ENCODE measurements at regions not wholly inside any gene's neighbourhood (a gene's known extent, or its start where the extent isn't known, plus 50 kb on each side); places are given as distances from the start of the nearest gene placed in this dataset.
A peak's percentile ranks its signal among the peaks of the same experiment; 100 is the strongest.

DNA sequence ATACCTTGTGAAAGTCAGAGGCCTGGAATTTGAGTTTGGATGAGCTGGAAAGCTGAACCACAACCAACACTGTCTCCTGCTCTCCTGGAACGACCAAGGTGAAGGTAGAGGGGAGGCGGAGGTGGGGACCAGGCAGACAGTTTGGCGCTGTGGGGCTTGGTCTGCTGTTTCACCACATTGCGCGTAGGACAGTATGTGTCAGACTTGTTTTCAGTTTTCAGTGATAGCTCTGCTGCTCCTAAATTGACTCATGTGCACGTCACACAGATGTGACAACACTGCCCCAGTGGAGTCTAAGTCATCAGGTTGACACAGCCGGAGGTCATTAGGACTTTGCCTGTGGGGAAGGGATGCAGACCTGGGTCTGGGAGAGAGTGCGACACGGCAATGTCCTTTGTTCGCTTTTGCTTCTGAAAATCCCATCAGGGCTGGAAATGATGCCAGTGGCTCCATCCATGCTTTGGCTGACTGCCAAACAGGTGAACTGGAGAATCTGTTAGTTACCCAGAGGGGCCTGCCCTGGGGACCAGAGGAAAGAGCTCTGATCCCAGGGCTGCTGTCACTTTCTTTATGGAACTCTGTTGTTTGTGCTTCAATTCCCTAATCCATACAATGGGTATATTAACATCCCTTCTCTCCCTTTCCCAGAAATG is 255.5 kb downstream of the CDC5L start:
- H3K79me2 ChIP-seq (ENCODE audit: insufficient read depth, low read length), result no peaks in the 10 kb centered on the region
- DNase-seq, result no peak
- no peak for ATAC-seq (ENCODE audit: insufficient read depth, low read depth)
- H3K27me3 ChIP-seq (ENCODE audit: insufficient read depth, low read length, poor library complexity), result no peaks in the 10 kb centered on the region
- no peak overlapping the region for H3K4me2 ChIP-seq (ENCODE audit: insufficient read depth, low read length)
- no peak overlapping the region for H3K9ac ChIP-seq (ENCODE audit: low read depth, low read length)
- no peak overlapping the region for H3K27ac ChIP-seq (ENCODE audit: low read length)
- TF ChIP-seq EZH2 (IDR thresholded peaks at IDR 0.05; ENCODE audit: borderline replicate concordance, low read depth, low read length, severe bottlenecking), result no peak
- TF ChIP-seq, protein P1, sequence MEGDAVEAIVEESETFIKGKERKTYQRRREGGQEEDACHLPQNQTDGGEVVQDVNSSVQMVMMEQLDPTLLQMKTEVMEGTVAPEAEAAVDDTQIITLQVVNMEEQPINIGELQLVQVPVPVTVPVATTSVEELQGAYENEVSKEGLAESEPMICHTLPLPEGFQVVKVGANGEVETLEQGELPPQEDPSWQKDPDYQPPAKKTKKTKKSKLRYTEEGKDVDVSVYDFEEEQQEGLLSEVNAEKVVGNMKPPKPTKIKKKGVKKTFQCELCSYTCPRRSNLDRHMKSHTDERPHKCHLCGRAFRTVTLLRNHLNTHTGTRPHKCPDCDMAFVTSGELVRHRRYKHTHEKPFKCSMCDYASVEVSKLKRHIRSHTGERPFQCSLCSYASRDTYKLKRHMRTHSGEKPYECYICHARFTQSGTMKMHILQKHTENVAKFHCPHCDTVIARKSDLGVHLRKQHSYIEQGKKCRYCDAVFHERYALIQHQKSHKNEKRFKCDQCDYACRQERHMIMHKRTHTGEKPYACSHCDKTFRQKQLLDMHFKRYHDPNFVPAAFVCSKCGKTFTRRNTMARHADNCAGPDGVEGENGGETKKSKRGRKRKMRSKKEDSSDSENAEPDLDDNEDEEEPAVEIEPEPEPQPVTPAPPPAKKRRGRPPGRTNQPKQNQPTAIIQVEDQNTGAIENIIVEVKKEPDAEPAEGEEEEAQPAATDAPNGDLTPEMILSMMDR (IDR thresholded peaks at IDR 0.05; ENCODE audit: borderline replicate concordance, extremely low read depth, low read length, poor library complexity, severe bottlenecking), result no peak
- H3K9me3 ChIP-seq (ENCODE audit: insufficient read depth, low read length, severe bottlenecking), result no peaks in the 10 kb centered on the region
- H2AFZ ChIP-seq (ENCODE audit: low read depth, low read length), result no peak overlapping the region
- H3K4me1 ChIP-seq (ENCODE audit: insufficient read depth, low read length), result no peaks in the 10 kb centered on the region
- no peaks in the 10 kb centered on the region for H4K20me1 ChIP-seq (ENCODE audit: insufficient read depth, low read length)
- H3K36me3 ChIP-seq (ENCODE audit: insufficient read depth, low read length), result no peaks in the 10 kb centered on the region
- no peak overlapping the region for H3K4me3 ChIP-seq (ENCODE audit: low read depth in 1 of 2, low read length in 2 of 2)

DNA sequence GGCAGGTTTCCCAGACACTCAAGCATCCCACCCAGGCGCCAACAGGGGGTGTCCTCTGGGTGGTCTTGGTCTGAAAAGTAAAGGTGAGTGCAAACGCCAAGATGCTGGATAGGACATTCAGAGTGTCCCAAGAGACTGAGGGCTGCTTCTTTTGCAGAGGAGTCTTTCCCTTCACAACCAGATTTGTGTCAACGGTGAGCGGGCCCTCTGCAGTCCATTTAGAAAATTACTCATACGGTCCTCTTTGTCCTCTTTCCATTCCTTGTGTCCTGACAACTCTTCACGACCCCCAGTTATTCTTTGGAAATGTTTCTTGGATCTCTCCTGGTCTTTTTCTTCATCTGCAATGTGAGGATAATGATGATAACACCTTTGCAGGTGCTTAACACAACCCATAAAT is 257.8 kb downstream of the CDC5L start:
- Histone ChIP-seq H3K4me1 (ENCODE audit: insufficient read depth, low read length) (no peaks in the 10 kb centered on the region), H3K27me3 (ENCODE audit: insufficient read depth, low read length, poor library complexity) (no peaks in the 10 kb centered on the region), H2AFZ (ENCODE audit: low read depth, low read length) (no peak overlapping the region), H3K4me2 (ENCODE audit: insufficient read depth, low read length) (no peak overlapping the region), H3K79me2 (ENCODE audit: insufficient read depth, low read length) (no peaks in the 10 kb centered on the region), H3K36me3 (ENCODE audit: insufficient read depth, low read length) (no peaks in the 10 kb centered on the region), H3K4me3 (ENCODE audit: low read depth in 1 of 2, low read length in 2 of 2) (no peak overlapping the region), H3K9ac (ENCODE audit: low read depth, low read length) (no peak overlapping the region), H4K20me1 (ENCODE audit: insufficient read depth, low read length) (no peaks in the 10 kb centered on the region), H3K9me3 (ENCODE audit: insufficient read depth, low read length, severe bottlenecking) (no peaks in the 10 kb centered on the region), H3K27ac (ENCODE audit: low read length) (no peak overlapping the region)
- TF ChIP-seq EZH2 (IDR thresholded peaks at IDR 0.05; ENCODE audit: borderline replicate concordance, low read depth, low read length, severe bottlenecking), result no peak
- TF ChIP-seq, protein P1 (IDR thresholded peaks at IDR 0.05; ENCODE audit: borderline replicate concordance, extremely low read depth, low read length, poor library complexity, severe bottlenecking), result peak; percentile 19
- ATAC-seq (ENCODE audit: insufficient read depth, low read depth) (no peak), DNase-seq (no peak)

DNA sequence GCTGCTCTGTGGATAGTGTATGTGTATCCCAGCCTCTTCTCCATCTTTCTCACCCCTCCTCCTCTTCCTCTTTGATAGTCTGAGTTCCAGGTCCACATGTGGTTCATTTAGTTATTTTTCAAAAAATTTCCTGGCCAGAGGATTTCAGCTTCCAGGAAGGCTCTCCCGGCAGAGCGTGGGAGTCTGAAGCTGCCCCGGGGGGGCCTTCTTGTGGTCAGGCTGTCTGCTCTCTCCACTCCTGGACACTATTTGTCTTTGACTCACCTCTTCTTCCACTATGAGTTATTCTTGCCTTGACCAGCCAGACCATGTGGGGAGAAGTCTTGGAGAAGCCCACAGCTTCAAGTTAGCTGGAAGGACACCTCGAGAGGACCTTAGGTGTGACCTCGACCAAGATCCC is 258.8 kb downstream of the CDC5L start:
- ATAC-seq (ENCODE audit: insufficient read depth, low read depth) (no peak), DNase-seq (no peak)
- Histone ChIP-seq H3K4me3 (ENCODE audit: low read depth in 1 of 2, low read length in 2 of 2) (no peak overlapping the region), H4K20me1 (ENCODE audit: insufficient read depth, low read length) (no peaks in the 10 kb centered on the region), H3K9me3 (ENCODE audit: insufficient read depth, low read length, severe bottlenecking) (no peaks in the 10 kb centered on the region), H2AFZ (ENCODE audit: low read depth, low read length) (no peak overlapping the region), H3K27me3 (ENCODE audit: insufficient read depth, low read length, poor library complexity) (no peaks in the 10 kb centered on the region), H3K79me2 (ENCODE audit: insufficient read depth, low read length) (no peaks in the 10 kb centered on the region), H3K36me3 (ENCODE audit: insufficient read depth, low read length) (no peaks in the 10 kb centered on the region), H3K4me1 (ENCODE audit: insufficient read depth, low read length) (no peaks in the 10 kb centered on the region), H3K27ac (ENCODE audit: low read length) (no peak overlapping the region), H3K4me2 (ENCODE audit: insufficient read depth, low read length) (no peak overlapping the region), H3K9ac (ENCODE audit: low read depth, low read length) (no peak overlapping the region)
- TF ChIP-seq EZH2 (IDR thresholded peaks at IDR 0.05; ENCODE audit: borderline replicate concordance, low read depth, low read length, severe bottlenecking), result no peak
- TF ChIP-seq, protein P1 (IDR thresholded peaks at IDR 0.05; ENCODE audit: borderline replicate concordance, extremely low read depth, low read length, poor library complexity, severe bottlenecking), result no peak
